ENCODE measurements at regions not wholly inside any gene's neighbourhood (a gene's known extent, or its start where the extent isn't known, plus 50 kb on each side); places are given as distances from the start of the nearest gene placed in this dataset.
A peak's percentile ranks its signal among the peaks of the same experiment; 100 is the strongest.
"Not testable (repeated sequence)": the region's sequence is repeated elsewhere in the genome, so short reads cannot be mapped to it uniquely, and the experiment has no call there.

DNA sequence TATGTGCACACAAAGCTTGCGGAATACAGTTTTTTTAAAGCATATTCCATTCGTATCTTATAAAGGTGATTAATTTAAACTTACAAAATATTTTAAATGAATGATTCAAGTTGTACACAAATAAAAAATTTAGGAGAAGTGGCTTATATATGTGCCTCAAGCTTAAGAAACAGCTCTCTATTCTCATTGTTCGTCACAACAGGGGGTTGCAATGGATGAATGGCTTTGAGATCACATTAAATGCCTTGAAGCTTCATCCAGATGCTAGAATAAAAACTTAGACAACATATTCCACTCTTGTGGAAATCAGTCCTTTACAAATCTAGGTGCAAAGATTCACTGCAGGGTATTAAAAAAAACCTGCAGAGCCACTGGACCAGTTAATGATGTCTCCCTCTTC is 303.9 kb upstream of the LRFN5 start:
- DNase-seq (ENCODE audit: low read depth), result no peak
- H3K4me3 ChIP-seq (ENCODE audit: low read depth, low read length), result no peak overlapping the region

GRCh38 chr14:41299924-41300323 is 306.8 kb upstream of the LRFN5 start:
- H3K4me3 ChIP-seq (ENCODE audit: low read depth, low read length), result no peak overlapping the region
- DNase-seq (ENCODE audit: low read depth), result no peak

DNA sequence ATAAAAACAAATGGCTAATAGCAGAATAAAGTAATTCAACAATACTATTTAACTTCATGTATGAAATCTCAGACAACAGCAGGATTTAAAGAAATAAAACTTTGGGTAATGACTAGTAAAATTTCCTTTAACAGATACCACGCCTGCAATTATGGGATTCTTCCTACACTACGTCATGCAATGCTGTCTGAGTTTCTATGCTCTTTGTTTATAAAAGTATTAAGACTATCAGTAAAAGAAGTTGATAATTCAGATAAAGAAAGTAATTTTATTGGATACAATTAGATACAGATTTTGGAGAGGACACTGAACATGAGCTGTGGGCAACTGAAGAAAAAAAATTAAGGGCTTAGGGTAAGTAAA is 308.4 kb upstream of the LRFN5 start:
- H3K4me3 ChIP-seq (ENCODE audit: low read depth, low read length), result no peak overlapping the region
- DNase-seq (ENCODE audit: low read depth), result no peak

DNA sequence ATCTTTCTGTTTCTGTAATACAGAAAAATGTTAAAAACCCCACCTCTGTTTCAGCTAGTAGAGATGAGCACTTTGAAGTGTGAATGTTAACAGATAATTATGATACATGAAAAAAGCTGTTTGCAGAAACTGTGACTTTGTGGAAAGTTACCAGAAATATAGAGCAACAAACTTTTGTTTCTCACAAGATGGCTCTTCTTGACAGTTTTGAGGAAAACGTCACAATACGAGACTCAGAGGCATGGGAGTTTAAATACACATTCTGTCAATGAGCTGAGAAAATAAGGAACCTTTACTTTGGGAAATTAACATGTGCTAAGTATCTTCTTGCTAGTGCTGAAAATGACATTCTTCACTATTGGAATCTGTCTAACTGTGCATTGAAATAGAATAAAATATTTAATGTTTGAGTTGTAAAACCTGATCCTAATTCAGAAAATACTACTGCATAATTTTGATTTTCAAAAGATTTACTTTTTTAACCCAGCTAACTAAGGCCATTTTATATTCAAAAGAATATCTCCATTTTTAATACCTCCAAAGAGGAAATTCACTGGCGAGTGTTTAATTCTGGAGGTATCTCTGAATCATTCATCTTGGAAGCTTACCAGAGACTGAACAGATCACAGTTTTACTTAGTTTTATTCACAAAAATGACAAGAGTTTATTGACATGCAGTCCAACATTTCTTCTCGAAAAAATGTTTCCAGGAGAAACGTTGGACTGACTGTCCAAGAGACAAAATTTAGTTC is 308.9 kb upstream of the LRFN5 start:
- no peak for DNase-seq (ENCODE audit: low read depth)
- H3K4me3 ChIP-seq (ENCODE audit: low read depth, low read length), result no peak overlapping the region

DNA sequence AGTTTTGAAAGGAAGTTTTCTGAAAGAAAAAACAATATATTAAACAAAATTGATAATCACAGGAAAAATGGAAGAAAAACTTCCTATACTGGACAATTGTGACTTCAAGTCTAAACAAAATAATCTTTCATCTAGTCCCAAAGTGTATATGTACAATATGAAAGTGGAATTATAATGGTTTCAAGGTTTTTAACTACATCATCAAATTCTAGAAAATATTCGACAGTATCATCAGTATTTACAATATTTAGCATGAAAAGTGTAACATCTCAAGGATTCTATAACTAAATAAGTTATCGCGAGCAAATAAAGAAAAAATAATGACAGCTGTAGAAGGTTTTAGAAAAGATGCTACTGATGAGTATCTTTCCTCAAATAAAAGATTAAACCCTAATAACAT is 310.9 kb upstream of the LRFN5 start:
- DNase-seq (ENCODE audit: low read depth), result no peak
- H3K4me3 ChIP-seq (ENCODE audit: low read depth, low read length), result no peak overlapping the region

- no peak overlapping the region for H3K4me3 ChIP-seq (ENCODE audit: low read depth, low read length)
- no peak for DNase-seq (ENCODE audit: low read depth)
Measured at GRCh38 chr14:41289025-41289424, 317.7 kb upstream of the LRFN5 start.

- no peak overlapping the region for H3K4me3 ChIP-seq (ENCODE audit: low read depth, low read length)
- DNase-seq (ENCODE audit: low read depth), result peak; percentile 4
Measured at GRCh38 chr14:41285186-41285748, 321.4 kb upstream of the LRFN5 start.

- no peak overlapping the region for H3K4me3 ChIP-seq (ENCODE audit: low read depth, low read length)
- DNase-seq (ENCODE audit: low read depth), result no peak
Measured at GRCh38 chr14:41280745-41281144, 325.9 kb upstream of the LRFN5 start.

DNA sequence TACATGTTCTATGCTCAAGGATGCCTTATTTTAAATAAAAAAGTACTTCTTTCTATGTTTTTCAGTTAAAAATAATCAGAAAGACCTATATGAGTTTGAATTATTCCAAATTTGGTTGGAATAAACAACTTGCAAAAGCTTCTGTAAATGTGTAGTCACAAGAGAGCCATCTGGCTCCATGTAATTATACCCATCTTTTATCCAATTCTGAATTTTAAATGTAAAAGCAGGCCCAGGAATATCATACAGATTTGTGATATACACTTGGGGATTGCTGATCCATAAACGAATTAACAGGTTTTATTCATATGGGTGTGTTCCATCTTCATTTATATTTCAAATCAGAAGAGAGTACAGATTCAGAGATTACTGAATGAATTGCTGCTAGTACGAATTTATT is 329.2 kb upstream of the LRFN5 start:
- no peak overlapping the region for H3K4me3 ChIP-seq (ENCODE audit: low read depth, low read length)
- no peak for DNase-seq (ENCODE audit: low read depth)

DNA sequence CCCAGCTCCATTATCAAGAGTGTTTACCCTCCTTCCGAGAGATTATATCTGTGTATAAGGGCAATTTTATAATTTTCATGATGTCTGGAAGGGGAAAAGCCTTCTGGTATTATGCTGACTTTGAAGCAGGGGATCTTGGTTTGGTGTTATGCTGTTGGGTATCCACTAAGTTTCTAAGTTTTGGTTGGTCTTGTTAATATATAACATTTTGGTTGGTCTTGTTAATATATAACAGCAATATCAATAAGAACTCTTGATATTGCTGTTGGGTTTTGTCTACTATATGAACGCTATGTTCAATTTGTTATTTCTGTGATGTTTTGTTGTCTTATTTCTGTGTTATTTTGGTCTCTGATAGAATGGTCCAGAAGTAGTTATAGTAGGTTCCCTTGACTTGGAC is 349.2 kb upstream of the LRFN5 start:
- H3K4me3 ChIP-seq (ENCODE audit: low read depth, low read length), result no peak overlapping the region
- no peak for DNase-seq (ENCODE audit: low read depth)

DNA sequence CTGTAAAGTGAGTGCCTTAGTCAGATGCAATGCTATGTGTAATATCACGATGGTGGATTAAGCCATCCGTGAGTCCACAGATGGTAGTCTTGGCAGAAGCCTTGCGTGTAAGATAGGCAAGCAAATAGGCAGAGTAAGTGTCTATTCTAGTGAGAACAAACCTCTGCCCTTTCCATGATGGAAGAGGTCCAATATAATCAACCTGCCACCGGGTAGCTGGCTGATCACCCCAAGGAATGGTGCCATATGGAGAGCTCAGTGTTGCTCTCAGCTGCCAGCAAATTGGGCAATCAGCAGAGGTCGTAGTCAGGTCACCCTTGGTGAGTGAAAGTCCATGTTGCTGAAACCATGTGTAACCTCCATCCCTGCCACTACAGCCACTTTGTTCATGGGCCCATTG is 371.2 kb upstream of the LRFN5 start:
- DNase-seq (ENCODE audit: low read depth), result no peak
- H3K4me3 ChIP-seq (ENCODE audit: low read depth, low read length), result no peak overlapping the region

GRCh38 chr14:41230683-41231082 is 376.0 kb upstream of the LRFN5 start:
- H3K4me3 ChIP-seq (ENCODE audit: low read depth, low read length), result no peak overlapping the region
- no peak for DNase-seq (ENCODE audit: low read depth)

DNA sequence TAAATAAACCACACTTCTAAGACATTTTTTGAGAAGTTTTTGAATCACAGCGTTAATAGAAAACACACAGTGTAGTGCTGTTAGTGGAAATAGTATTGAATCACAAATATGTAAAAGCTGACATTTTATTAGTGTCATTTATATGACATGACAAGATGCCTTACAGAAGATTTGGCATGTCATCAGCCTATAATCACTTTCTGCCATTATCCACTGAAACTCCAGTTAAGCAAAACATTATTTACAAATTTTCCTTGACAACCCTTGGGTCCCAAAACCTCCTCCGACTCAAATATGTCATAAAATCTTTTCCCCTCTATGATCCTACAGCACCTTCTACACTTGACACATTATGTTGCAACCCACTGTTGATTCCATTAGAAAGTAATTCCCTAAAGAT is 376.9 kb upstream of the LRFN5 start:
- DNase-seq (ENCODE audit: low read depth), result no peak
- no peak overlapping the region for H3K4me3 ChIP-seq (ENCODE audit: low read depth, low read length)

DNA sequence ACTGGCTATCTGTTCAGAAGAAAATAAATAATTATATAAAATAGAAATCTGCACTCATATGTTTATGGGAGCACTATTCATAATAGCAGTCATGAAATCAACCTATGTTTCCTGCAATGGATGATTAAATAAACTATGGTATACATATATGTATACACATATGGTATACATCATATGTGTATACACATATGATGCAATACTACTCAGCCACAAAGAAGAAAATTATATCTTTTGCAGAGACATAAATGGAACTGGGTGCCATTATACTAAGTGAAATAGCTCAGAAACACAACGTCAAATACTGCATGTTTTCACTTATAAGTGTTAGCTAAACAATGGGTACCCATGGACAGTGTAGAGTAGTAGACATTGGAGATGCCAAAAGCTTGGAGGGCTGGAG is 381.2 kb upstream of the LRFN5 start:
- no peak for DNase-seq (ENCODE audit: low read depth)
- H3K4me3 ChIP-seq (ENCODE audit: low read depth, low read length), result no peak overlapping the region

- no peak overlapping the region for H3K4me3 ChIP-seq (ENCODE audit: low read depth, low read length)
- DNase-seq (ENCODE audit: low read depth), result no peak
Measured at GRCh38 chr14:41222581-41222980, 384.1 kb upstream of the LRFN5 start.

DNA sequence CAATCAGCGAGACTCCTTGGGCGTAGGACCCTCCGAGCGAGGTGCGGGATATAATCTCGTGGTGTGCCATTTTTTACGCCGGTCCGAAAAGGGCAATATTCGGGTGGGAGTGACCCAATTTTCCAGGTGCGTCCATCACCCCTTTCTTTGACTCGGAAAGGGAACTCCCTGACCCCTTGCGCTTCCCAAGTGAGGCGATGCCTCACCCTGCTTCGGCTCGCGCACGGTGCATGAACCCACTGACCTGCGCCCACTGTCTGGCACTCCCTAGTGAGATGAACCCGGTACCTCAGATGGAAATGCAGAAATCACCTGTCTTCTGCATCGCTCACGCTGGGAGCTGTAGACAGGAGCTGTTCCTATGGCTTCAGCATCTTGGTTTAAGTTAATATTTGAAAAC is 391.7 kb upstream of the LRFN5 start:
- DNase-seq (ENCODE audit: low read depth), result not testable (repeated sequence)

DNA sequence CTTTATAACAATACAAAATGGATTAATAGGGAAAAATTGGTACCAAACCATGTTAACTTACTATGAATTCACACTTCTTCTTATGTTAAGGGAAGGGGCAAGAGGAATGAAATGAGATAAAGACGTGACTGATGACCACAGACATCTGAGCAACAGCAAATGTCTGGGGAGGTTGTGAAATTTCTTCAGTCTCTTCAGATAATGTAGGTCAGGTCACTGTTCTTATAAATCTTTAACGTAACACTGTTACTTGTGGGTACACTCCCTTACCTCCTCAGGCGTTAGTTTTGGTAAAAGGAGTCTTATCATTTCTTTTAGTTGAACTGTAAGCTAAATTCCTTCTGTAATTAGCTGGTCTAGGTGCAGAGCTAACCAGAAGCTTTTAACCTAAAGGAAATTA is 405.0 kb upstream of the LRFN5 start:
- H3K4me3 ChIP-seq (ENCODE audit: low read depth, low read length), result no peak overlapping the region
- no peak for DNase-seq (ENCODE audit: low read depth)

More for the DNA sequence above, 391.7 kb upstream of the LRFN5 start:
- not testable (repeated sequence) for H3K4me3 ChIP-seq (ENCODE audit: low read depth, low read length)

- H3K4me3 ChIP-seq (ENCODE audit: low read depth, low read length), result no peak overlapping the region
- DNase-seq (ENCODE audit: low read depth), result no peak
Measured at GRCh38 chr14:41187868-41188267, 418.8 kb upstream of the LRFN5 start.

DNA sequence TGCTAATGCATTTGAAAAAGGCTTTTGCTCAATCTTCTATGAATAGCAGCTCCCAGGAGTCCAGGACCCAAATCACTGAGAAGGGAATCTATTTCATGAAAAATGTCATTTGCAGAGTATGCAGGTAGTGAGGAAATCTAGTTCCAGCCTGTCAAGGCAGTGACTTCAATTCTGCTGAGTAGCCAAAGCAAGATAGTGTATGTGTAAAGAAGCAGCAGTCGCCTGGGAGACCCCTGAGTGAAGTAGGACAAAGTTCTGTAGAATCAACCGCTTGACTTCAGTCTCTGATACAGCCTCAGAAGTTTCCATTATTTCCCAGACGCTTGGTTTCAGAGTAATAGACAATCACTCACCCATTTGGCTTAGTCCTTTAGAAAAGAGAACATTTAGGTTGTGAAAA is 435.6 kb upstream of the LRFN5 start:
- no peak overlapping the region for H3K4me3 ChIP-seq (ENCODE audit: low read depth, low read length)
- no peak for DNase-seq (ENCODE audit: low read depth)

DNA sequence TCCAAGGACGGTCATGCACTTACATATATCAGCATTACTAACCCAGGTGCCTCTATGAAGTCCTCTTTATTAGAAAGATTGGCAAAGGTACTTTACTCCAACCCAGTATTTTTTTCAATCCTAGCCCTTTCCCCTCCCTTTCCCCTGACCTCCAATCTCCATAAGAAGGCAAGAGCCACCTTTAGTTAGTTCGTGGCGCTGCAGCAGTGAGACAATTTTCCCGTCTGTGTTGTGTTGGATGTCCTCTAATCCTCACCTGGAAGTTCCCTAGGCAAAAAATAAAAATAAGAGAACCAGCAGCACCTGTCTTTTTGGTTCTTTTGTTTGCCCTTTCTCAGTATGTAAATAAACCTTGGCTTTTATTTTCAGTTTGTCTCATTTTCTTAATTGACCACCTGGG is 439.6 kb upstream of the LRFN5 start:
- H3K4me3 ChIP-seq (ENCODE audit: low read depth, low read length), result no peak overlapping the region
- DNase-seq (ENCODE audit: low read depth), result no peak

DNA sequence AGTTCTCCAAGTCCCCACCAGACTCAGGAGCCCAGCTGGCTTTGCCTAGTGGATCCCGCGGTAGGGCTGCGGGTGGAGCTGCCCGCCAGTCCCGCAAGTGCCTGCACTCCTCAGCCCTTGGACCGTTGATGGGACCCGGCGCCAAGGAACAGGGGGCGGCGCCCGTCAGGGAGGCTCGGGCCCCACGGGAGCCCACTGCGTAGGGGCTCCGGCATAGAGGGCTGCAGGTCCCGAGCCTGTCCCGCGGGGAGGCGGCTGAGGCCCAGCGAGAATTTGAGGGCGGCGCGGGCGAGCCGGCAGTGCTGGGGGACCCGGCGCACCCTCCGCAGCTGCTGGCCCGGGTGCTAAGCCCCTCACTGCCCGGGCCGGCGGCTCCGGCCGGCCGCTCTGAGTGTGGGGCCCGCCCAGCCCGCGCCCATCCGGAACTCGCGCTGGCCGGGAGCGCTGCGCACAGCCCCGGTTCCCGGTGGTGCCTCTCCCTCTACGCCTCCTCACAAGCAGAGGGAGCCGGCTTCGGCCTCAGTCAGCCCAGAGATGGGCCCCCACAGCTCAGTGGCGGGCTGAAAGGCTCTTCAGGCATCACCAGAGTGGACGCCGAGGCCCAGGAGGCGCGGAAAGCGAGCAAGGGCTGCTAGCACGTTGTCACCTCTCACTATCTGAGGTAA is 452.4 kb upstream of the LRFN5 start:
- no peak for DNase-seq (ENCODE audit: low read depth)
- H3K4me3 ChIP-seq (ENCODE audit: low read depth, low read length), result no peak overlapping the region
